ENCODE measurements at regions not wholly inside any gene's neighbourhood (a gene's known extent, or its start where the extent isn't known, plus 50 kb on each side); places are given as distances from the start of the nearest gene placed in this dataset.

DNA sequence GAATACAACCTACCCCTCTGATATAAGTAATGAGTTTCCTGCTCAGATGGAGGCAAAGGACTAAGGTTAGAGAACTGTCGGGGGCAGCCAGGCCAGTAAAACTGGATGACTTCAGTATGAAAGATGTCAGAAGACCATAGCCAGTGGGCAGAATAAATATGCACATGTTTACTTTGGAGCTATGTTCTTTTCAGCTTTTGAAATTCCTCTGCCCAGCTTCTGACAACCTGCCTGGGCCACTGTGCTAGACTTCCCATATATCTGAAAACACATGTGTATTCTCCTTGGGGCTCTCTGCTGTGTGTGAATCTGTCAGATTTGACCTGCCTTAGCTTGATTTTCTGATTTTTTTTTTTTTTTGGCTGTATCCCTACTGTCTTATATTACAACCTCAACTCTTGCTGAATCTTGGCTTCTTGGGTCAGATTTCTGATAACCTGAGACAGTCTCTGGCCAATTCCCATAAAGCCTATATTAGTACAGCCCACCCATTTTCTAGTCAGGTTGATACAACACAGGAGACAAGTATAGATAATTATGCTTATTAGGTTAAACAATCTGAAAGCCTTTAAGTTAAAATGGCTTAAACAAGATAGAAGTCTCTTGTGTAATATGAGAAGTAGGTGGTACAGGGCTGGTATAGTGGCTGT, 76.6 kb upstream of the PRLR start:
- Histone ChIP-seq H3K9ac (ENCODE audit: low read depth, low read length) (no peak overlapping the region), H4K5ac (ENCODE audit: low read depth, low read length) (no peak overlapping the region), H3K4me1 (ENCODE audit: control insufficient read depth, insufficient read depth, low read length) (no peaks in the 10 kb centered on the region), H2BK5ac (ENCODE audit: low read depth, low read length, poor library complexity, severe bottlenecking) (no peak overlapping the region), H3K14ac (replicated peaks; ENCODE audit: low read depth, low read length) (no peak overlapping the region), H3K27ac (ENCODE audit: insufficient read depth, low read length) (no peak overlapping the region), H3K23ac (ENCODE audit: low read depth, low read length) (no peak overlapping the region), H3K4me3 (ENCODE audit: insufficient read depth, low read depth, low read length) (no peak overlapping the region), H2AK5ac (ENCODE audit: low read depth, low read length) (no peak overlapping the region), H3K56ac (ENCODE audit: extremely low read depth, insufficient read depth, low read length) (no peak overlapping the region), H2BK20ac (ENCODE audit: low read depth, low read length) (no peak overlapping the region), H3K4ac (ENCODE audit: low read depth, low read length) (no peak overlapping the region), H2AFZ (replicated peaks; ENCODE audit: low read length, poor library complexity) (no peak overlapping the region), H2AK9ac (replicated peaks; ENCODE audit: low read depth, low read length, poor library complexity) (no peak overlapping the region), H2BK15ac (ENCODE audit: low read depth, low read length) (no peak overlapping the region), H3K36me3 (ENCODE audit: control insufficient read depth, insufficient read depth, low read length) (no peaks in the 10 kb centered on the region), H3K9me3 (ENCODE audit: control insufficient read depth, insufficient read depth, low read length) (no peaks in the 10 kb centered on the region), H2BK120ac (ENCODE audit: low read depth, low read length) (no peak overlapping the region), H4K20me1 (ENCODE audit: insufficient read depth, low read length) (no peaks in the 10 kb centered on the region), H3K27me3 (ENCODE audit: control insufficient read depth, insufficient read depth, low read length) (no peaks in the 10 kb centered on the region), H3K4me2 (ENCODE audit: low read depth, low read length) (no peak overlapping the region), H3K79me1 (ENCODE audit: low read depth in 1 of 2, low read length in 2 of 2) (no peaks in the 10 kb centered on the region), H4K8ac (ENCODE audit: low read depth in 2 of 2, low read length in 2 of 2) (no peak overlapping the region), H3K18ac (ENCODE audit: low read depth, low read length) (no peak overlapping the region), H4K91ac (ENCODE audit: insufficient read depth, low read depth, low read length) (no peak overlapping the region), H3K9me1 (ENCODE audit: insufficient read depth, low read length) (no peaks in the 10 kb centered on the region)
- ATAC-seq (ENCODE audit: low read depth) (no peak), DNase-seq (no peak)
- no TSS peak for BruUV-seq (replicated peaks)
- ChIA-PET POLR2A (ENCODE audit: unreplicated experiment) (no interaction called here), CTCF (no interaction called here)
- no CpG with 5 or more reads among the region's 1 CpG for WGBS, 2 experiments (ENCODE audit: extremely low coverage in 2 of 2, insufficient read length in 1 of 2)
- TF ChIP-seq, protein P1, sequence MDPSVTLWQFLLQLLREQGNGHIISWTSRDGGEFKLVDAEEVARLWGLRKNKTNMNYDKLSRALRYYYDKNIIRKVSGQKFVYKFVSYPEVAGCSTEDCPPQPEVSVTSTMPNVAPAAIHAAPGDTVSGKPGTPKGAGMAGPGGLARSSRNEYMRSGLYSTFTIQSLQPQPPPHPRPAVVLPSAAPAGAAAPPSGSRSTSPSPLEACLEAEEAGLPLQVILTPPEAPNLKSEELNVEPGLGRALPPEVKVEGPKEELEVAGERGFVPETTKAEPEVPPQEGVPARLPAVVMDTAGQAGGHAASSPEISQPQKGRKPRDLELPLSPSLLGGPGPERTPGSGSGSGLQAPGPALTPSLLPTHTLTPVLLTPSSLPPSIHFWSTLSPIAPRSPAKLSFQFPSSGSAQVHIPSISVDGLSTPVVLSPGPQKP (IDR thresholded peaks at IDR 0.05; ENCODE audit: borderline replicate concordance, low read depth, low read length) = no peak
- no peak for TF ChIP-seq RFX5 (IDR thresholded peaks at IDR 0.05; ENCODE audit: low read depth, low read length)
- no peak for TF ChIP-seq RAD21 (IDR thresholded peaks at IDR 0.05; ENCODE audit: low read length)
- no peak for TF ChIP-seq MAZ (IDR thresholded peaks at IDR 0.05; ENCODE audit: borderline replicate concordance, low read depth, low read length)
- no peak for TF ChIP-seq MXI1 (IDR thresholded peaks at IDR 0.05; ENCODE audit: borderline replicate concordance, low read depth, low read length)
- no peak for TF ChIP-seq CTCF (conservative IDR thresholded peaks at IDR 0.05; ENCODE audit: low read depth, low read length)
- TF ChIP-seq BHLHE40 (IDR thresholded peaks at IDR 0.05; ENCODE audit: low read depth, low read length) = no peak
- dilution Hi-C loops (cut with HindIII; ENCODE audit: low sequenced_read_pairs, unreplicated experiment) (no loop called here), in situ Hi-C loops (cut with MboI; ENCODE audit: low sequenced_read_pairs) (no loop called here), intact Hi-C loops (cut with micrococcal nuclease) (no loop called here)

All from IMR-90 (cell line).